GM19324 (cell line): ENCODE measurements at regions not wholly inside any gene's neighbourhood (a gene's known extent, or its start where the extent isn't known, plus 50 kb on each side); places are given as distances from the start of the nearest gene placed in this dataset.

Experiments
- ATAC-seq: cut with Tn5 transposase; IDR thresholded peaks from one replicate; pipeline ENCODE4 v1.9.1; 2021; ENCODE audit warnings: mild to moderate bottlenecking, moderate library complexity; ENCODE audit not compliant: unreplicated experiment, low FRiP score

DNA sequence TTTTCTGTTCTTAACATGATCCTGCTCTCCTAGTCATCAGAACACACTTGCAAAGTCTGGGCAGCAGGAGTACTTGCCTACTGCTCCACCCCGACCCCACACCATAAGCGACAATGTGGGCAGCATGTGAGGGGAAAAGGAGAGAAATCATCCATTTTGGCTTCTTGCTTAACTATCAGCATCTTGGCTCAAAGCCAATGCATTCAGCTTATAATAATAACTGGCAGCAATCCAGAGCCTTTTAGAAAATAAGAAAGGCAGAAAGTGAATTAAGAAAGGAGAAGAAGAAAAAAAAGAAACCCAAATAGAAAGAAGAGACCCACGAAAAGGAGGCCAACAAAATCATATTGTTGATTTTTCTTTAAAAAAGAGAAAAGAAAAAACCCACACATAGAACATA is 930.8 kb downstream of the BCL11B start:
- no peak for ATAC-seq

DNA sequence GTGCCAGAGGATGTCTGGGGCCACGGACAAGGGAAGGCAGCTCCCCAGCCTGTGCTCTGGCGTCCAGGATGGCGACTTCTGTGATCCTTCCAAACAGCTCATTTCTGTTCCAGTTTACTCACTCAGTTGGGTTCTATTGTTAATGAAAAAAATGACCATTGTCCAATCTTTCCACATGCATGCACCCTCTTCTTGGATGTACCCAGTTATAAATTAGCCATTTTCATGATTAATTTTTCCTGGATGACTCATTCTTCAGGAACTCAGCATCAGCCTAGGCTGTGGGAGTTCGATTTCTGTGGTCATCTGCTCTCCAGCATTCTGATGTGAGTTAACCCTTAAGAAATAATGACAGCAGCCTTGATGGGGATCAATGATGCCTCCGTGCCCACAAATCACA is 926.8 kb downstream of the BCL11B start:
- no peak for ATAC-seq

DNA sequence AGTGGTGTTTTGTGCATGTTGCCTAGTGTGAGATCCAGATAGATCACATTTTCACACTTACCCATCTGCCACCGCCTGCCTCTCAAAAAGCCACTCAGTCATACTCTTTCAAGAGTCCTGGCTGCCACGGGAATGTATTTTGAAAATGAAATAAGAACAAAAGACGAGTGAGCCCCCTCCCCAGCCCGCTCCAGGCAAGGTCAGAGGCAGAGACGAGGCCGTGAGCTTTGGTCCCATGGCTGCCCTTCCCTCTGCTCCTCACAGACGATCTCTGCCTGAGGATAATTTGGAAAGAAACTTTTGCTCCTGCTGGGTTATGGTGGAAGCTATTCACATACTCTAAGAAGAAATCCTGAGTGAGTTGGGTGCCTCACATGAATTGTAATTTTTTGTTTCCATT is 924.3 kb downstream of the BCL11B start:
- ATAC-seq, result no peak

DNA sequence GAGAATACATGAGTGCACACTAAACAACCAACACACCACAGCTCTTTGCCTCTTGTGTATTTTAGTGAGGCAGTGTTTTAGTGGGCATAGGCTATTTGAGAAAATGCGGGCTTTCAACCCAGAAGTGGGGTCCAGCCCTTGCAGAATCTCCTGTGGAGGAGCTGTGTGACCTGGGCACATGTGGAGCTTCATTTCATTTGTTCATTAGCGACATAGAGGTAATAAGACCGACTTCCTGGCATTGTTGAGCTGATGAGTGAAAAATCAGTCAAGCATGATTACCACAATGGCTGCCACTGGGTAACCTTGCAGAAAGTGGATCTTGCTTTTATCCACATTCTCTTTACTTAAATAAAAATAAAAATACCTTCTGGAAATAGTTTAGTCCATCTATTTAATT is 923.5 kb downstream of the BCL11B start:
- no peak for ATAC-seq

DNA sequence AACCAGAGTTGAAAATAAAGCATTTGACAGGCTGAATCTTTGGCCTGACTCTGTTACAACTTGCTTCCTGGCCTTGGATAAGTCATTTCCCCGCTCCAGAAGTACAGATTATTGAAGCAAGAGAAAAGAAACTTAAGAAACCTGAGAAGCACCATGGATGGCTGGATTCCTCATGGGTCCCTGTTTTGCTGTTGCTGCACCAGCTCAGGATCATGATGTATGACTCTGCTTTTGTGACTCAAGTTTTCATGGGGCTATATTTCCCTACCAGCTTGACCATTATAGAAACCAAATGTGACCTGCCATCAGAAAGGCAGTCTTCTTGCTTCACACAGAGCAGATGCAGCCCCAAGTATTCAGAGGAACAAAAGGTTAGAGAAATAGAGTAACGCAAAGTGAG is 921.8 kb downstream of the BCL11B start:
- no peak for ATAC-seq

DNA sequence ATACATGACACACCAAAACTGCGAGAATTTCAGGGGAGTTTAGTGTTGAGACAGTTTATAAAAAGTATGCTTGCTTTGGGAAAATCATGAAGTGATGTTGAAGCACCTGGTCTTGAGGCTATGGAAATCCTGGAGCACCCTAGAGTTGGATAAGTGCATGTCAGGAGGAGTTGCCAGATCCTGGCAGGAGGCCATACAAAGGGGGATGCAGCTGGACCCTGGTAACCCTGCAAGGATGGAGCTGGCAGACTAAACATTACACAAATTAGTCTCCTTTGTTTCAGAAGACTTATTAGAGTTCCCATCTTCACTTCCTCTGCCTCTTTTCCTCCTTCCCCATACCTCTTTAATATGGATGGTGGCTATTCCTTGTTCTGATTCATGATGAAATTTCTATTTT is 907.0 kb downstream of the BCL11B start:
- ATAC-seq, result no peak

DNA sequence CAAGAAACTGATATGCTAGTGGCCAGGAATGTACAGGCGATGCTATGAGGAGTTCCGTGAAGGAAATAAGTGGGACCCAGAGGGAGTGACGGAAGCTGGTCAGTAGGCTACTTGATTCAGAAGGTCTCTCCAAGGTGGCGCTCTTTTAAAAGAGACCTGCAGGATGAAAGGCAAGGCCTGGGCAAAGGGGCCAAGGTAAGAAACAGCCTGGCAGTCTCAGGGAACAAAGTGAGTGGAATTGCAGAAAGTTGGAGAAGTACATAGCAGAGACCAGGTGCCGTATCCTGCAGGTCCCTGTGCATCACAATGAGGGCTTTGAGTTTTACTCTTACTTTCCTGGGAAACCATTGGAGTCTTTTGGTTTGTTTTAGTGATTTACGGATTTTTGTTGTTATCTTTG is 905.6 kb downstream of the BCL11B start:
- no peak for ATAC-seq

DNA sequence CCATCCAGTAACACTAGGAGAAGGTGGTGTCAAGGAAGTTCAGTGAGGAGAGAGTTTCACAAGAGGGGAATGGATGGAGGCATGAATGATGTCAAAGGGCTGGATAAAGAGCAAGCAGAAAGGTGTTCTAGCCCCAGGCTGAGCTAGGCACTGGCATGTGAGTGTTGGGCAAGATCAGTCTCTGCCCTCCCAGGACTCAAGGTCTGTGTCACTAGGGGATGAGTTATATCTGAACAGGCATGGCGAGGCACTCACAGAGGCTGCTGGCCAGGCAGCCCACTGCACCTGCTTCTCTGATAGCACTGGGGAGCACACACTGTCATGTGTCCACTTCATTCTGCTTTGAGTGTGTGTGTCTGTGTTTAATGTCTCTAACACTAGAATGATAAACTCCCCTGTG is 903.8 kb downstream of the BCL11B start:
- no peak for ATAC-seq

DNA sequence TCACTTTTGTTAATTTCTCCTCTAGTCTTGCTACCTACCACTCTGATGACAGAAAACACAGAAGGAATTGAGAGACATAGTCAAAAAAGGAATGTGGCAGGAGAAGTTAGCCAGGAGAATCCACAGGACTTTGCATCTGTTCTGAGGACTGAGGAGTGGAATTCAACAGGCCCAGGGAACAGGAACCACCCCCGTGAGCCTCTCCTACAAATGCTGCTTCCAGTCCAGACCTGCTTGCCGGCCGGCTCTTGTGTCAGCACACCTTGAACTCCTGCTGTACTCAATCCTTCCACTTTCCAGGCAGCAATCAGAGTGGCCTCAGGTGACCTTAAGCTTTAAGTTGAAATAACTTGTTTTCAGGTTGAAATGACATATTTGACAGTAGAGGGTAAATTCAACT is 903.1 kb downstream of the BCL11B start:
- no peak for ATAC-seq

DNA sequence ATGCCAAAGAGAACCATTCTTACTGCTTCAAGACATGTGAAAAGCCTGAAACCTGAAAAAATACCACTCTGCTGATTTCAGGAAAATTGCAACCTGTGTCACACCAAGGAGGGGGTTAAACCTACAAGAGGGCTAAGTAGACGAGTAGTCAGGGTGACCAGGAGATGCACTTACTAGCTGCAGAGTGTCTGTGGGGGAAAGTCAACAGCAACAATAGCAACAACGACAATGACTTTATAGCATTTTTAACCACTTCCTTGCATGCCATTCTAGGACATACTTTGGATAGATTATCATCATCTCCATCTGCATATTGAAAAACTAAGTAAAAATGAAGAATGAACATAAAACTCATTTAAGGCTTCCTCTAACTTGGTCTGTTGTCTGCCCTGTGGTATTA is 902.7 kb downstream of the BCL11B start:
- ATAC-seq, result no peak

DNA sequence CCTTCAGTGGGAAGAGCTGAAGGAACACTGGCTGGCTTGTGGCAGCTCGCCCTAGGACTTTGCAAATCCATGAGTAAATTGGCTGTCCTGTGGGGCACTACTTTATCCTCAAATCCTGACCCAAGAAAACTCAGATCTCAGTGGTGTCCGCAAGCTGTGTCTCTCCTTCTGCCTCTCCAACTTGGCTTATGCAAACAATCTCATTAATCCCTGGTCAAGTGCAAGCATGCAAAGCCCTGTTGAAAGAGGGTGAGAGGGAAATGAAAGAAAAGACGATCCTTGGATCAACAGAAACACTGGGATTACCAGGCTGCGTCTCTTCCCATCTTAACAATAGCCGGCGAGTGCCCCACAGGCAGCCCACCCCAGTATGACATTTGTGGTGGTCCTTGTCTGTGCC is 901.6 kb downstream of the BCL11B start:
- ATAC-seq, result no peak

DNA sequence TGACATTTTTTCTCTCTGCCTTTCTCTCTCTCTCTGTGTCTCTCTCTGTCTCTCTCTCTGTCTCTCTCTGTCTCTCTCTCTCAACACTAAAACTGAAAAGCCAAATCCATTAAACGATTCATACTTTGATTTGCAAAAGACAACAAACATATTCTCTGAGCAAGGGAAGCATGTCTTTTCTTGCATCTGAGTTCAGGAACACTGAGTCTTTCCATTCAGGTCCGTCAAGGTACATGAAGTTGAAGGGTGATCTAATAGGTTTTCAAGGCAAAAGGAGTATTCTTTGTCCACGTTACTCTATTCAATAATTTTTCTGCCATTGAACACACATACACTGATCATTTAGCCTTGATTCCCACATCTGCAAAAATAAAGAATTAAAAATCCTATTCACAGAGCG is 900.9 kb downstream of the BCL11B start:
- no peak for ATAC-seq

DNA sequence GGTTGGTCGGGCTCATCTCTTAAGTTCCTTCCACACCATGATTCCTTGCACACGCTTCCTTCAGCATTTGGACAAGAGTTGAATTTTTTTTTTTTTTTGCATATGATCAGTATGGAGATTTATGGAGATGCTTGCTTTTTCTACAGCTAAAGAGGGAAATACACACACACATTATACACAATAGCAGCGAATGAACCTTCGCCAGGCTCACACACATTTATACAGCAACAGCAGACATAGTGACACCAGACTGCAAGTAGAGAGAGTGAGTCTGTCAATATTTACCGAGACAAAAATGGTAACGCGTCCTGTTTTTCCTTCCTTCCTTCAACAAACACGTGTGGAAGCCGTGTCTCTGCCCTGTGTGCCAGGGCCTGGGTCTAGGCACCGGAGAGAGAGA is 897.9 kb downstream of the BCL11B start:
- ATAC-seq, result no peak

DNA sequence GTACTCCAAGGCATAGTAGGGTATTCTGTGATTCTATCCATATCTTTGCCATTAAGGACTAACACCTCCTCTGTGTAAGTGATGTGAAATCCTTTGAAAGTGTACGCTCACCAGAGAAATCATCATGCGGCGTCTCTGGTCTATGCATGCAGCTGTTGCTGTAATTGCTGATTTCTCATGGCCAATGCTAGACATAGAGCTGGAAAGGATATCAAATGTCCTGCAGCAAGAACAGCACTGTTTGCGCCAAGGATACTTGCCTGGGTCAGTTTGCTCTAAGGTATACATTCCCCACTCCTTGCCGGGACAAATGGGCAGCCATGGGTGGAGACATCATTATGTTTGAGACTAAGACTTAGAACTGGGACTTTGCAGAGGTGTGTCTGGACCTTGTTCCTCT is 896.4 kb downstream of the BCL11B start:
- no peak for ATAC-seq

DNA sequence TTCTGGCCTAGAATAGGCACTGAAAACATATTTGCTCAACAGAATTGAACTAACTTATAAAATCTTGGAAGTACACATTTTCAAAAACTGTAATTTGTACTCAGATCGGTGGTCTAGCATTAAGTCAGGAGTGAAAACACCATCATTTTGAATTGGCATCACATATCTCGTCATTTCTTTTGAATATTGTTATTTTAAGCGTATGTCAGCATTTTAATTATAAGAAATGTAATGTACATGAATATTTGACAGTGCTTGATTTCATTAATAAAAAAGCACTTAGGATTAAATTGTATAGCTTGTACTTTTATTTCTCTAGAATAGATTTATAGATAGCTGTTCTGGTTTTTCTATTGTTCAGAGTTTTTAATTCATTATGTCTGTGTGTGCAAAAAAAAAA is 892.2 kb downstream of the BCL11B start:
- no peak for ATAC-seq

DNA sequence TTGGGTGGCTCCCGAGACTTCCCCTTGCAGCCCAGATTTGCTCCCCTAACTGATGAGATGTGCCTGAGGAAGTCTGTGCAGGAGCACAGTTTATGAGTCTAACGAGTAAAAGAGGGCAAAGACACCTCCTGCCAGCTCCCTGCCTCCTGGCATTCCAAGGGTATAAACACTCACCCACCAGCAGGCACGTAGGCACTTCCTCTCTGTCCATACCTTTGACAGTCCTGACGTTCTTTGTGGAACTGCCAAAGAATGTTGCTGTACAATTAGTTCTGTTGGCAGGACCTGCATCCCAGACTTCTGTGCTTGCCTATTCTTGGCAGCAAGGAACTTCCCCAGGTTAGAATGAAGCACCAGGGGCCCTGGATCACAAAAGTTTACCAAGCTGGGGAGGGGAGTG is 889.3 kb downstream of the BCL11B start:
- ATAC-seq, result no peak

DNA sequence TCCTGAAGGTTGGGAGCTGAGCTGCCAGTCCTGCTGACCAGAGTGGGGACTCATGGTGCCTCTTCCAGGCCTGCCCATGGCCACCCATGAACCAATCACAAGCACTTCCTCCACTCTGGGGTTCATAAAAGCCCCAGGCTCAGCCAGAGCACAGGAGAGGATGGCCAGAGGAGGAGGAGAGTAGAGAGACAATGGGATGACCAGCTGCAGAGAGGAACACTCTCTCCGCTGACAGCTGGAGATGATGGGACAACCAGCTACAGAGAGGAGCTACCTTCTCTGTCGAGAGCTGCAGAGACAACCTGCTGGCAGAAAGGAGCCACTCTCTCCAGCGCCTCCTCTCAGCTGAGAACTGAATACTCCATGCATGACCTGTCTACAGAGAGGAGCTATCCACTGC is 886.1 kb downstream of the BCL11B start:
- ATAC-seq, result no peak

DNA sequence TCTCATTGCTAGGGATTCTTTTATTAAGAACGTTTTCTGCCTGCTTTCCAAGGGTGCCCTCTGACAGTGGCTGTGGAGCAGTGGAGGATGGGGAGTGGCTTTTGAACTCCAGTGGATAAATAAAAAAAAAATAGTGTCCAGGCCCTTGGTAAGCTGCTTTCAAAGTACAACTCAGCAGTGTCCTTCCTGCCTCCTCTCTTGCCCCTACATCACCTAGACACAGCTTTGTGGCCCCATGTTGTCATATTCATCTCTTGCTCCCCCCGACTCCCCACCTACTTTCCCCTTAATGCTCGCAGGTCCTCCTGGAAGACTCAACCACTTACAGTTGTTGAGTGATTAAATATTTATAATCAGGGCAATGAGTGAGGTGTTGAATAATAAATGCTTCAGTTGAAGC is 880.9 kb downstream of the BCL11B start:
- no peak for ATAC-seq

DNA sequence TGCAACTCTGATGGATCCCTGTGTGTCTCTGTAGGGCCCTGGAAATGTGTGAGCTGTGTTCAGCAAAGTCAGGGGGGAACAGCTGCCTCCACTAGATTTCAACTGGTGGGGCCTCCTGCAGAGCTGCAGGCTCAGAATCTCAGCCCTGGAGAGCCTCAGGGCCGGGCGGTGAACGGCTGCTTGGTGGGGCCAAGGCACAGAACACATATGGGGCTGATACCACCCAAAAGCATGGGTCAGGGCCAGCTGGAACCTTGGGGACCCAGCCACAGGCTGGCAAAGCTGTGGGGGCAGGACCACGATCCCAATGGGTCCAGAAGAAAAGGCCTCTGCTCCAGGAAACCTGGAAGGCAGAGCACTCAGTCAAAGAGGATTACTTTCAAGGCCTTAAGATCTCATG is 878.5 kb downstream of the BCL11B start:
- no peak for ATAC-seq

DNA sequence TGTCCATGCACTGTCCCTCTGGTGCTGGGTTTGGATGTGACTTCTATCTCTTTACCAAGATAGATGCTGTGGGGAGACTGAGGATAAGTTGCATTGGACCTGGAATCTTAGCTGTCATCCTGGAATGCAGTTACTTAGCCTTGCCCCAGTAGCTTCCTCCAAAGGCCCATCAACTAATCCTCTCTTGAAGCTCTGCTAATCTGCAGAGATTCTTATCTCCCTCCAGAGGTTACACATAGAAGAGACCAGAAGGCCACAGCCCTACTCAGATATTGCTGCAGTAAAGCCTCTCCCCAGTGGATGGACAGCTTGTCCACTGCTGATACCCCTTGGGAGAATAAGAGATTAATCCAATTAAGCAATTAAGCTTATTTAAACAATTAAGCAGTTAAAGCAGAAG is 867.2 kb downstream of the BCL11B start:
- no peak for ATAC-seq

DNA sequence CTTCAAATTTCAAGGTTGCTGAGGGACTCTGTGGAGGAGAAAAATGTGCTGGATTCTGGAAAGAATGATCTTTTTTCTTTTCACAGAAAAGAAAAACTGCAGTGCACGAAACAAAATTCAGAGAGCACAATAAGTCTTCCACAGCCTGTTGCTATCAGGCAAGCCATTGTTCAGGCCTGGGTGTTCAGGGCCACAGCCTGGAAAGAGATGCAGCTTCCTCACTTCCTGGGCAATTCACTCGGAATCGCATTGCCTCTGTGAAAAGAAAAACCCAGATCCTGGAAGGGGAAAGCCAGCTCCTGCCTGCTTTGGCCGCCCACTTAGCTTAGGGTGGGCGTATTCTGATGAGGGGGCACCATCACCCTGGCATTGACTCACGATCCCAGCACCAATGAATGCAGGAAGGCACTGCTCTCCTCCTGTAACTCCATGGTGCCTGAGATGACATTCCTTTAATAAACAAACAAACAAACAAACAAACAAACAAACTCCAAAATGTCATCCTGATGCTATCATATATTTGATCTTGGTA is 863.9 kb downstream of the BCL11B start:
- ATAC-seq, result no peak

DNA sequence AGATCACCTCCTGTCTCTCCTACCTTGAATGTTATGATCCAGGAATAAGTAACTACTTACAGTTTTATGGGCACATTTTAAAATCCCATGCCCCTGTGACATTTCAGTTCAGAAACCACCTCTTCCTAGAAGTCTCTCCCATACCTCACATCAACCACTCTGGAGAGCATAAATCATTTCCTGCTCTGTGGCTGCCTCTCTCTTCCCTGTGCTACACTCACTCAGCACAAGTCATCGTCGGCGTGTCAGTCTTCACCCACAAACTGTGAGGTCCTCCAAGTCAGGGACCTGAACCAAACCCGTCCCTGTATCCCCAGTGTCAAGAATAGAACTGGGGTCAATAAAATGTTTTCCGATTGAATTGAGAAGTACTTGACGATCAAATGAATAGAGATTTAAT is 863.3 kb downstream of the BCL11B start:
- no peak for ATAC-seq

DNA sequence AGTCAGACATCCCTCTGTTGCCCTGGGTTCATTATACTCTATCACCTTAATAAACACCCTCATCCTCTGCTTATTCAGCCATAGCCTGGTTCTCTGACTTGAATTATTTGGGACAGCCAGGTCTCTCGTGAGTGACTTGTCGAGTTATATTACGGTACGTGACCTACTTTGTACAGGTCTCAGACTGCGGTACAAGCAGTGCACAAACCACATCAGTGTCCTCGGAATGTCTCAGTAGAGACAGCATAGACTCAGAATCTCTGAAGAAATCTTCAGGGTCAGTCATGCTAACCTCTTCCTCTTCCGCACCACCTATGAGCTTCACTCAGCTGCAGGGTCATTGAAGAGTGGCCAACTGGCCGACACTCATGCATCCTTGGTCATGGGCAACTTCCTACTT is 860.8 kb downstream of the BCL11B start:
- no peak for ATAC-seq
